HL-60 (cell line): ENCODE measurements at regions not wholly inside any gene's neighbourhood (a gene's known extent, or its start where the extent isn't known, plus 50 kb on each side); places are given as distances from the start of the nearest gene placed in this dataset.
"Not testable (repeated sequence)": the region's sequence is repeated elsewhere in the genome, so short reads cannot be mapped to it uniquely, and the experiment has no call there.

Experiments used
- DNase-seq, 2 experiments: peaks; one replicate each; pipeline ENCODE4 v3.0.0-alpha.2; 2010 to 2020; ENCODE audit warnings: low read depth in 1 of 2, low spot score in 1 of 2
- H3K27ac ChIP-seq: fragments of 250-450 bp; sonication (Bioruptor Pico); replicated peaks from 2 replicates; pipeline ENCODE4 v1.5.1; 2020; ENCODE audit warnings: mild to moderate bottlenecking, moderate library complexity
- H3K27me3 ChIP-seq: fragments of 250-450 bp; sonication (Bioruptor Pico); 2 replicates; pipeline ENCODE4 v1.5.1; 2021; ENCODE audit warnings: mild to moderate bottlenecking, moderate library complexity; ENCODE audit not compliant: insufficient read depth, poor library complexity, severe bottlenecking
- H3K4me3 ChIP-seq: replicated peaks from 2 replicates; pipeline ENCODE4 v1.5.1; 2011; ENCODE audit warnings: mild to moderate bottlenecking, control low read depth, low read length; ENCODE audit not compliant: insufficient read depth
- CTCF ChIP-seq: IDR thresholded peaks from one replicate; pipeline ENCODE4 v1.5.1; 2011; ENCODE audit warnings: low read length, control low read depth, inconsistent platforms; ENCODE audit not compliant: insufficient read depth
- GABPA ChIP-seq: IDR thresholded peaks from 2 replicates; pipeline ENCODE4 v1.6.1; 2012; ENCODE audit warnings: low read depth
- POLR2AphosphoS5 ChIP-seq: IDR thresholded peaks from 2 replicates; pipeline ENCODE4 v1.6.1; 2012; ENCODE audit warnings: low read depth
- REST ChIP-seq: IDR thresholded peaks from 2 replicates; pipeline ENCODE4 v1.6.1; 2012; ENCODE audit warnings: low read depth; ENCODE audit not compliant: insufficient replicate concordance
- SPI1 ChIP-seq: IDR thresholded peaks from 2 replicates; pipeline ENCODE4 v1.6.1; 2012; ENCODE audit warnings: low read depth, mild to moderate bottlenecking, borderline replicate concordance

DNA sequence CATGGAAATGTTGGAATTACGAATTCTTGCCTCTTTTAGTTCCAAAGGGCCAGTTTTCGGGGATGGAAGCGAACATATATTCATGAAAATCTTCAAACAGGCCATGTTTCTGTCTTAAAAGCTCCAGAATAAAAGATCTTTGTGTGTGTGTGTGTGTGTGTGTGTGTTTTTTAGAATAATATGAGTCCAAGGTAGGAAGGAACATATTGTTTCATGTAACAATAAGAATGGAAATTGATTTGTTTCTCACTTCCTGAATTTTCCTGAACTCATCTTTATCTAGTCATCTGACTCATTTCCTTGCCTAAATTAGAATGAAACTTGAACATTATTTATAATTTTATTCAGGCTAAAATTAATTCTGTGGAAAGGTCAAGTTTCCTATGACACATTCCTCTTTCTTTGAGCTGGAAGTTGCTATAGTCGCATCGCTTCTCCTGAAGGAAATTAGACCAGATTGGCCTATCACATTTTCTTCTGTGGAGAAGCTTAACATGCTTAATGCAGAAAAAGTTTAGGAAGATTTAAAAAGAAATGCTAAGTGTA is 805.1 kb upstream of the ADAMTS5 start:
- no peak for DNase-seq
- no peak overlapping the region for H3K27ac ChIP-seq
- H3K27me3 ChIP-seq: no peaks in the 10 kb centered on the region
- H3K4me3 ChIP-seq: no peak overlapping the region
- no peak for TF ChIP-seq CTCF
- TF ChIP-seq POLR2AphosphoS5: no peak
- TF ChIP-seq GABPA: no peak
- no peak for TF ChIP-seq REST
- TF ChIP-seq SPI1: no peak

- TF ChIP-seq POLR2AphosphoS5: no peak
- TF ChIP-seq SPI1: peak; percentile 92
- TF ChIP-seq REST: no peak
- no peak for TF ChIP-seq GABPA
- no peak for TF ChIP-seq CTCF
- H3K27me3 ChIP-seq: no peaks in the 10 kb centered on the region
- peak; percentile 10 to 54 for DNase-seq
- H3K4me3 ChIP-seq: no peak overlapping the region
- peak overlapping the region; percentile 68 for H3K27ac ChIP-seq
Measured at GRCh38 chr21:27769763-27770162, 802.9 kb upstream of the ADAMTS5 start.

DNA sequence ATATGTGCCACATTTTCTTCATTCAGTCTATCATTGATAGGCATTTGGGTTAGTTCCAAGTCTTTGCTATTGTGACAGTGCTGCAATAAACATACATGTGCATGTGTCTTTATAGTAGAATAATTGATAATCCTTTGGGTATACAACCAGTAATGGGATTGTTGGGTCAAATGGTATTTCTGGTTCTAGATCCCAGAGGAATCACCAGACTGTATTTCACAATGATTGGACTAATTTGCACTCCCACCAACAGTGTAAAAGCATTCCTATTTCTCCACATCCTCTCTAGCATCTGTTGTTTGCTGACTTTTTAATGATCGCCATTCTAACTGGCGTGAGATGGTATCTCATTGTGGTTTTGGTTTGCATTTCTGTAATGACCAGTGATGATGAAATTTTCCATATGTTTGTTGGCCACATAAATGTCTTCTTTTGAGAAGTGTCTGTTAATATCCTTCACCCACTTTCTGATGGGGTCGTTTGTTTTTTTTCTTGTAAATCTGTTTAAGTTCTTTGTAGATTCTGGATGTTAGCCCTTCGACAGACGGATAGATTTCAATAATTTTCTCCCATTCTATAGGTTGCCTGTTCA is 801.3 kb upstream of the ADAMTS5 start:
- TF ChIP-seq POLR2AphosphoS5: peak; percentile 52; the same call in 1 of the 2 replicates
- not testable (repeated sequence) for H3K27me3 ChIP-seq, H3K4me3 ChIP-seq
- H3K27ac ChIP-seq: peak overlapping the region; percentile 68
- peak in 1 of 2 experiments; percentile 33 for DNase-seq

DNA sequence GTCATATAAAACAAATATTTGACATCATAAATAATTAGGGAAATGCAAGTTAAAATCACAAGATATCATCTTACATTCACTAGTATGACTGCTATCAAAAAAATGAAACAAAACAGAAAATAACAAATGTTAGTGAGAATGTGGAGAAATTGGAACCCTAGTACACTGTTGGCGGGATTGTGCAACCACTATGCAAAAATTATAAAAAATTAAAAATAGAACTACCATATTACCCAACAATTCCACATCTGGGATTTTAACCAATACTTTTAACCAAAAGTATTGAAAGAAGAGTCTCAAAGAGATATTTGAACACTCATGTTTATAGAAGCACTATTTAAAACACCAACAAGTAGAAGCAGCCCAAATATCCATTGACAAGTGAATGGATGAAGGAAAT is 797.2 kb upstream of the ADAMTS5 start:
- Histone ChIP-seq H3K27me3 (no peaks in the 10 kb centered on the region), H3K4me3 (no peak overlapping the region), H3K27ac (no peak overlapping the region)
- no peak for TF ChIP-seq SPI1
- TF ChIP-seq GABPA: no peak
- TF ChIP-seq POLR2AphosphoS5: no peak
- no peak for TF ChIP-seq REST
- no peak for TF ChIP-seq CTCF
- no peak for DNase-seq
